ENCODE measurements at regions not wholly inside any gene's neighbourhood (a gene's known extent, or its start where the extent isn't known, plus 50 kb on each side); places are given as distances from the start of the nearest gene placed in this dataset.
"Not testable (repeated sequence)": the region's sequence is repeated elsewhere in the genome, so short reads cannot be mapped to it uniquely, and the experiment has no call there.

GRCh38 chrX:66988331-66988730, 349.5 kb upstream of the EDA2R start:
- Mint-ChIP-seq H3K36me3 (ENCODE audit: low read depth) (no peaks in the 10 kb centered on the region), H3K4me3 (no peak overlapping the region), H3K9me3 (no peaks in the 10 kb centered on the region), H3K27me3 (no peaks in the 10 kb centered on the region), H3K27ac (no peak overlapping the region), H3K4me1 (no peaks in the 10 kb centered on the region)
- intact Hi-C loops (cut with micrococcal nuclease), result no loop called here
- DNase-seq, result no peak

GRCh38 chrX:66961665-66962064, 322.8 kb upstream of the EDA2R start:
- Mint-ChIP-seq H3K27me3 (no peaks in the 10 kb centered on the region), H3K9me3 (no peaks in the 10 kb centered on the region), H3K4me1 (no peaks in the 10 kb centered on the region), H3K4me3 (no peak overlapping the region), H3K27ac (no peak overlapping the region), H3K36me3 (ENCODE audit: low read depth) (no peaks in the 10 kb centered on the region)
- DNase-seq, result no peak
- intact Hi-C loops (cut with micrococcal nuclease), result no loop called here

GRCh38 chrX:66931713-66932112, 292.8 kb upstream of the EDA2R start:
- H3K9me3 Mint-ChIP-seq, result no peaks in the 10 kb centered on the region
- no peak overlapping the region for H3K4me3 Mint-ChIP-seq
- no peak overlapping the region for H3K27ac Mint-ChIP-seq
- H3K36me3 Mint-ChIP-seq (ENCODE audit: low read depth), result no peaks in the 10 kb centered on the region
- H3K27me3 Mint-ChIP-seq, result no peaks in the 10 kb centered on the region
- no peak for DNase-seq
- H3K4me1 Mint-ChIP-seq, result no peaks in the 10 kb centered on the region
- intact Hi-C loops (cut with micrococcal nuclease), result no loop called here

GRCh38 chrX:66930516-66930915, 291.6 kb upstream of the EDA2R start:
- H3K4me1 Mint-ChIP-seq; DNase-seq; intact Hi-C loops (cut with micrococcal nuclease); H3K27ac Mint-ChIP-seq; H3K27me3 Mint-ChIP-seq; H3K4me3 Mint-ChIP-seq; H3K9me3 Mint-ChIP-seq; H3K36me3 Mint-ChIP-seq (ENCODE audit: low read depth): not testable (repeated sequence)

GRCh38 chrX:66920296-66920695, 281.4 kb upstream of the EDA2R start:
- no peak for DNase-seq
- no peaks in the 10 kb centered on the region for H3K27me3 Mint-ChIP-seq
- no peaks in the 10 kb centered on the region for H3K4me1 Mint-ChIP-seq
- H3K4me3 Mint-ChIP-seq, result no peak overlapping the region
- H3K36me3 Mint-ChIP-seq (ENCODE audit: low read depth), result no peaks in the 10 kb centered on the region
- intact Hi-C loops (cut with micrococcal nuclease), result no loop called here
- H3K9me3 Mint-ChIP-seq, result no peaks in the 10 kb centered on the region
- no peak overlapping the region for H3K27ac Mint-ChIP-seq

GRCh38 chrX:66919280-66919832, 280.5 kb upstream of the EDA2R start:
- Mint-ChIP-seq H3K4me3 (no peak overlapping the region), H3K9me3 (no peaks in the 10 kb centered on the region), H3K27me3 (no peaks in the 10 kb centered on the region), H3K4me1 (no peaks in the 10 kb centered on the region), H3K27ac (no peak overlapping the region), H3K36me3 (ENCODE audit: low read depth) (no peaks in the 10 kb centered on the region)
- intact Hi-C loops (cut with micrococcal nuclease), result no loop called here
- DNase-seq, result no peak

DNA sequence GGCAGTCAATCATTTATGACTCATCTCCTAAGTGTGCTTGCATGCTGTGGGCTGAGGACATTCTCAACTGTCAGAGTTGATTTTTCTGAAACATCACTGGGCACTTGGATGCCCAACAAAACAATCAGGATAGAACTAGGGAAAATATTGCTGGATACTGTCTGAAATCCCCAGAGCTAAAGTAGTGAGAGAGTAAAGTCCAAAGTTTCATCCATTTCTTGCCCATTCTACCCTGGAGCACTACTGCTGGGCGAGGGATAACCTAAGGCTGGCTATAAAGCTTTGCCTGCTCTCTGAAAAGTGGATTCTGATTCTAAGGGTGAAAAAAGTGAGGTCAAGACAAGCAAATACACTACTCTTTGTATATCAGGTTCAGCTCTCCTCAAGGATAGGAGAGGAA, 279.6 kb upstream of the EDA2R start:
- Mint-ChIP-seq H3K27ac (no peak overlapping the region), H3K27me3 (no peaks in the 10 kb centered on the region), H3K4me1 (no peaks in the 10 kb centered on the region), H3K4me3 (no peak overlapping the region), H3K36me3 (ENCODE audit: low read depth) (no peaks in the 10 kb centered on the region), H3K9me3 (no peaks in the 10 kb centered on the region)
- intact Hi-C loops (cut with micrococcal nuclease), result no loop called here
- DNase-seq, result no peak

GRCh38 chrX:66915893-66916292, 277.0 kb upstream of the EDA2R start:
- DNase-seq, result no peak
- H3K27ac Mint-ChIP-seq, result no peak overlapping the region
- H3K4me3 Mint-ChIP-seq, result no peak overlapping the region
- H3K36me3 Mint-ChIP-seq (ENCODE audit: low read depth), result no peaks in the 10 kb centered on the region
- H3K27me3 Mint-ChIP-seq, result no peaks in the 10 kb centered on the region
- no peaks in the 10 kb centered on the region for H3K9me3 Mint-ChIP-seq
- no peaks in the 10 kb centered on the region for H3K4me1 Mint-ChIP-seq
- intact Hi-C loops (cut with micrococcal nuclease), result no loop called here

DNA sequence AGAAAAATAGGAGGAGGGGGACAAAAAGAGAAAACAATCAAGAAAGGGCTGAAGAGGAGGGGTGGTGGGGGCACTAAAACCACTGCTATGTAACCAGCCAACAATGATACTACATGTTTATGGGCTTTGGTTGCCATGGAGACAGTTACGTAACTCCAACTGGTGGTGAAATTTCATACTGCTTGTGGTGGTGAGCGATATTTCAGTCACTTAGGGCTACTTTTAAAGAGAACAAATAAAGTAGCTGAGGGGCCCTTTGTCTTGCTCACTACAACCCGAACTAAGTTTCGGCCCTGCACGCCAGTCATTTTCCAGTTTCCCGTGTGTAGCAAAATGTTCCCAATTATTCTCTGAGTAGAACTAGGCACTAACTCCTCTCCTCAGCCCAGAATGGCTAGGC, 275.2 kb upstream of the EDA2R start:
- intact Hi-C loops (cut with micrococcal nuclease), result no loop called here
- H3K36me3 Mint-ChIP-seq (ENCODE audit: low read depth), result no peaks in the 10 kb centered on the region
- no peak overlapping the region for H3K27ac Mint-ChIP-seq
- H3K9me3 Mint-ChIP-seq, result no peaks in the 10 kb centered on the region
- no peaks in the 10 kb centered on the region for H3K4me1 Mint-ChIP-seq
- no peak overlapping the region for H3K4me3 Mint-ChIP-seq
- H3K27me3 Mint-ChIP-seq, result no peaks in the 10 kb centered on the region
- DNase-seq, result no peak

- Mint-ChIP-seq H3K9me3 (no peaks in the 10 kb centered on the region), H3K27me3 (no peaks in the 10 kb centered on the region), H3K36me3 (ENCODE audit: low read depth) (no peaks in the 10 kb centered on the region), H3K27ac (no peak overlapping the region), H3K4me3 (no peak overlapping the region), H3K4me1 (no peaks in the 10 kb centered on the region)
- intact Hi-C loops (cut with micrococcal nuclease), result no loop called here
- DNase-seq, result no peak
Observed at GRCh38 chrX:66912417-66912816, 273.5 kb upstream of the EDA2R start.

DNA sequence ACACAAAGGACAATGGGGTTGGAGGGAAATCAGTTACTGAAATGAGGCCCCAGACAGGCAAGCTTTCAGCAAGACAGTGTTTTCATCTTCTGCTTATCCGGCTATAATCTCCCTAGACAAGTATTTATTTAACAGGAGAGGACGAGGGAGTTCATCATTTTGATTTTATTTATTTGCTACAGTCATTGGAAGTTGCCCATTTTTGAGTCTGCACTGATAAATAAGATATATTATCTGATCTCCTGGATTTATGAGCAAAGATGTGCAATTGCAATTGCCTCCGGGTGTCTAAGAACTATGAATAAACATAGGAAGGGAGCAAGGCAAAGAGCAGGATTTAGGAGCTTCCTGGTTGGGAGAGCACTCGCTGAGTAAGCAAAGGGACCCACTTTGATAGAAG, 263.2 kb upstream of the EDA2R start:
- Mint-ChIP-seq H3K27ac (no peak overlapping the region), H3K36me3 (ENCODE audit: low read depth) (no peaks in the 10 kb centered on the region), H3K4me3 (no peak overlapping the region), H3K4me1 (no peaks in the 10 kb centered on the region), H3K27me3 (no peaks in the 10 kb centered on the region), H3K9me3 (no peaks in the 10 kb centered on the region)
- no peak for DNase-seq
- intact Hi-C loops (cut with micrococcal nuclease), result no loop called here

- Mint-ChIP-seq H3K27me3 (no peaks in the 10 kb centered on the region), H3K27ac (no peak overlapping the region), H3K4me3 (no peak overlapping the region), H3K4me1 (no peaks in the 10 kb centered on the region), H3K36me3 (ENCODE audit: low read depth) (no peaks in the 10 kb centered on the region), H3K9me3 (no peaks in the 10 kb centered on the region)
- intact Hi-C loops (cut with micrococcal nuclease), result no loop called here
- no peak for DNase-seq
Observed at GRCh38 chrX:66900886-66901285, 262.0 kb upstream of the EDA2R start.

DNA sequence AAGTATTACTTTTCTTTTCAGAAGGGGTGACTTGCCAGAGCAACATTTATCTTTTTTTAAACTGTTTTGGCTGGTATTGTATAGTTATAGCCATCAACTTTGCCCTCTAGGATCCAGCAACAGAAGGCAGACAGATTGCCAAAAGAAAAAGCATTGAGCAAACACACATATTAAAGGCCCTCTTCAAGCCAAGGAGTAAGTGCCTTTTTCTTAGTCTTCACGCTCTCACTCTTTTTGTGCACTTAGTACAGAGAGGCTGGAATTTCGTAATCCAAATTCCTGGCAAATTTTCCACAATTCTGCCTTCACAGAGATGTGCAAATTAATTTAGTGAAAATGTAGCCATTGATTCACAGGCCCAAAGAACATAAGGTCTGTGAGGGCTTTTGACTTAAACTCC, 253.1 kb upstream of the EDA2R start:
- intact Hi-C loops (cut with micrococcal nuclease), result no loop called here
- H3K4me3 Mint-ChIP-seq, result no peak overlapping the region
- H3K27me3 Mint-ChIP-seq, result no peaks in the 10 kb centered on the region
- H3K36me3 Mint-ChIP-seq (ENCODE audit: low read depth), result no peaks in the 10 kb centered on the region
- no peaks in the 10 kb centered on the region for H3K4me1 Mint-ChIP-seq
- no peaks in the 10 kb centered on the region for H3K9me3 Mint-ChIP-seq
- no peak for DNase-seq
- no peak overlapping the region for H3K27ac Mint-ChIP-seq

DNA sequence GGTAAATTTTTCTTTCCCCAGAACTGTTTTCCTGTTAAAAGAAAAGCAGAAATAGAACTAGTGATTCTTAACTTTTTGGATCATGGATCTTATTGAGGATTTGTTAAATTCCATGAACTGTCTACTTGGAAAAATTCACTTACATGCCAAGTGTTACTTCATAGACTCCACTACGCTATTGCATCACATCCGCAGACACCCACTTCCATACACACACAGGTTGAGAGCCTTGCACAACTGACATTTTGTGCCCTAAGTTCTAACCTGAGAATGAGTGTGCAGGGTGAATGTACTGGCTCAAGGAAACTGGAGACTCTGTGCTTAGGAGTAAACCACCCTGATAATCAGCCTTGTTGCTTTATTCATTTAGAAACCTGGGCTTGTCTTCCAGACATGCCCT, 250.5 kb upstream of the EDA2R start:
- Mint-ChIP-seq H3K36me3 (ENCODE audit: low read depth) (no peaks in the 10 kb centered on the region), H3K4me3 (no peak overlapping the region), H3K27ac (no peak overlapping the region), H3K27me3 (no peaks in the 10 kb centered on the region), H3K9me3 (no peaks in the 10 kb centered on the region), H3K4me1 (no peaks in the 10 kb centered on the region)
- intact Hi-C loops (cut with micrococcal nuclease), result no loop called here
- no peak for DNase-seq

DNA sequence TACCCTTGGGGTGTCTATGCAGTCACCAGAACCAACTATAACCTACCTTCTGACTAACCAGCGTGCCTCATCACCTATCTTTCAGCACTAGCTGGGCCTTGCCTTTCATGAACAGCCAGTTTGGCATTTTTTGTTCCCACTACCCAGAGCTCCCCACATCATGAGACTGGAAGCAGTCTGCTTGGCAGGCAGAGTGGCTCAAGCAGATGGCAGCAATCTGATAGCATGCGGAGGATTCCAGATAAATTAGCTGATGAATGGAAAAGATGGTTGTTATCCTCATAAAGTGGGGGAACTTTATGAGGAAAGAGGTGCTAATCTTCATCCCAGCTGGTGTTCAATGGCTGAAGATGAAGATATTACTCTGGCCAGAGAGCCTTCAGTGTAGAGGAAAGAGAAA, 243.2 kb upstream of the EDA2R start:
- Mint-ChIP-seq H3K4me3 (no peak overlapping the region), H3K36me3 (ENCODE audit: low read depth) (no peaks in the 10 kb centered on the region), H3K4me1 (no peaks in the 10 kb centered on the region), H3K27ac (no peak overlapping the region), H3K27me3 (no peaks in the 10 kb centered on the region), H3K9me3 (no peaks in the 10 kb centered on the region)
- DNase-seq, result no peak
- intact Hi-C loops (cut with micrococcal nuclease), result no loop called here

Measured in activated CD4-positive, alpha-beta T cell treated with anti-CD3 and anti-CD28 coated beads, Interleukin-2, amount 10 ng/mL, durations not matched to agents 24 days and 14 days (primary cell).